GM21447 (cell line): ENCODE measurements at regions not wholly inside any gene's neighbourhood (a gene's known extent, or its start where the extent isn't known, plus 50 kb on each side); places are given as distances from the start of the nearest gene placed in this dataset.

ENCODE experiments used
- ATAC-seq: cut with Tn5 transposase; IDR thresholded peaks from one replicate; pipeline ENCODE4 v1.9.1; 2021; ENCODE audit not compliant: unreplicated experiment

DNA sequence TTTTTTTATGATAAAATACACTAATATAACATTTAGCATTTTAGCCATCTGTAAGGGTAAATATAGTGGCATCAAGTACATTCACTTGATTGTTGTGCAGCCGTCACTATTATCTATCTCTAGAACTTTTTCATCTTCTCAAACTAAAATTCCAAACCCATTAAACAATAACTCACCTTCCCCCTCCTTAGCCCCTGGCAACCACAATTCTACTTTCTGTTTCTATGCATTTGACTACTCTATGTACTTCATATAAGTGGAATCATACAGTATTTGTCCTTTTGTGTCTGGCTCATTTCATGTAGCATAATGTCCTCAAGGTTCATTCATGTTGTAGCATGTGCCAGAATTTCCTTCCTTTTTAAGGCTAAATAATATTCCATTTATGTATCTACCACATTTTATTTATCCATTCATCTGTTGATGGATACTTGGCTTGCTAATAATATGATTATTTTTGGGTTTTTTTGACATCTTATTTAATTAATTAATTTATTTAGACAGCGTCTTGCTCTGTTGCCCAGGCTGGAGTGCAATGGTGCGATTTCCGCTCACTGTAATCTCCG, 69.6 kb upstream of the MACF1 start:
- ATAC-seq, result no peak

DNA sequence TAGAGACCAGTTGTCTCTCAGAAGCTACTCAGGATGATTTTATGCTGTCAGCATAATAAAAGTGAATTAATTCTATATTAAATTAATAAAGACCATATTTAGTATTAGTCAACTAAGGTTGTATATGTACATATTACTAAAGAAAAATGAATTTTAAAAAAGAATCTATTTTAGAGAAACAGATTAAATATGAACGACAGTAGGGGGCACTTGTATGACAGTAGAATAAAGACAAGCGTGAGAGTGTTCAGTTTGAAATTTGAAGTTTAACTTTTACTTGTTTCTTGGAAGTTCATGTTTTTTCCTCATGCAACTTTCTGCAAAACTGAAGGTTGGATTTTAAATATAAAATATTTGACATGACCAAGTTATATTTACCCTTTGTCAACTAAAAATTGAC, 67.9 kb upstream of the MACF1 start:
- ATAC-seq, result no peak

DNA sequence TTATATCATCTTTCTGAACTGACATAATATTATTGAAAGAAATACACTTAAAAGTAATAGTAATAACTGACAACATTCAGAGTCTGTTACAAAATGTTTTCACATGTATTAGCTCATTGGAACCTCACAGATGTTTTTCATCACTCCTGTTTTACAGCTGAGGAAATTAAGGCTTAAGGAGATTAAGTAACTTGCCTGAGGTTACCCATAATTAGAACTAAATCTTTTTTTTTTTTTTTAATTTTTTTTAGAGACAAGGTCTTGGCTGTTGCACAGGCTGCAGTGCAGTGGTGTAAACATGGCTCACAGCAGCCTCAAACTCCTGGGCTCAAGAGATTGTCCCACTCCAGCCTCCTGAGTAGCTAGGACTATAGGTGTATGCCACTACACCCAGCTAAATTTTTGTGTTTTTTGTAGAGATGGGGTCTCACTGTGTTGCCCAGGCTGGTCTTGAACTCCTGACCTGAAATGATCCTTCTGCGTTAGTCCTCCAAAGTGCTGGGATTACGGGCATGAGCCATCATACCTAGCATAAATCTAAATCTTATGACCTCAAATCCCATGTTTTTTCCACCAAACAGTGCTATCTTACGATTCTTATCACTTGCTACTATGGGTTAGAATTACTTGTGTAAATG, 64.7 kb upstream of the MACF1 start:
- ATAC-seq, result no peak

DNA sequence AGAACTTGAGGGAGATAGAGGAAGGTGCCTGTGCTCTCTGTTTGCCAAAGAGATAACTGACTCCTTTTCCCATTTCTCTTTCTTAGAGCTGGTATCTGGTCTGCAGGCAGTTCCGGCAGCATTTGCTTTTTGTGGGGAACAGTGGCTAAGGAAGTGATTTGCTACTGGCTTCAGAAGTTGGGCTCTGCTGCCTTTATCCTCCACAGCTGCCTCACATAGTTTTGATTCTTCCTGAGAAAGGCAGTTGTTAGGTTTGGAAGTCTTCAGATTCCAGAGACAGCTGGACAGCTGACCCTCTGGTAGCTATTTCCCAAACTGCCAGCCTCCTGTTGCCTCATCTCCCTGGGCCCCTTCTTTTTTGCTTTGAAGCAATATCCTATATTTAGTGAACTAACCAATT, 62.6 kb upstream of the MACF1 start:
- ATAC-seq, result no peak

DNA sequence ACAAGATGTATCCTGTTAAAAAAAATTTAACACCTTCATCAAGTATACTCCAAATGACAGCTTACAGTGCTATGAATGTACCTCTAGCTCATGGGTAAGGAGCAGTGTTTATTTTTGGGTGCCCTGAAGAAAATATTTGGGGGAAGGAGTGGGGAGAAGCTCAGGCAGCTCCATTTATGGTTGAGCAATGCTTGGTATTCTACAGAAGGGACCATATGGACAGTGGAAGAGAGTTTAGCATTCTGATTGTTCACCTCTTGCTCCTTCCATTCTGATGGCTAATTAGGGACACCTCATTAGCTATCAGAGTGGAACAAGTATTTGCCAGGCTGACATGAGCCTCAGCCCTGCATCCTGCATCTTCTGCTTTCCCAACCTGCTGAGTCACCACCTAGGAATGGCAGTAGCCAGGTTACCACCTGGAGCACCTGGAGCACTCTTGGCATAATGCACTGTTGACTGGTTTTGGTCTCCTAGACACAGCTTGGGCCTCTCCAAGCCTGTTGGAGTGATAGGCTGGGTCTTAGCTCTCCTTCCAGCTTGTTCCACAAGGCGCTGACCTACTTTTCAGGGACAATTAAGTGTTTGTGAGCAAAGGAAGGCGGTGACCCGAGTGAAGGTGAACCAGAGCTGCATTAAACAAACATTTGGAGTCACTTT, 62.0 kb upstream of the MACF1 start:
- no peak for ATAC-seq

DNA sequence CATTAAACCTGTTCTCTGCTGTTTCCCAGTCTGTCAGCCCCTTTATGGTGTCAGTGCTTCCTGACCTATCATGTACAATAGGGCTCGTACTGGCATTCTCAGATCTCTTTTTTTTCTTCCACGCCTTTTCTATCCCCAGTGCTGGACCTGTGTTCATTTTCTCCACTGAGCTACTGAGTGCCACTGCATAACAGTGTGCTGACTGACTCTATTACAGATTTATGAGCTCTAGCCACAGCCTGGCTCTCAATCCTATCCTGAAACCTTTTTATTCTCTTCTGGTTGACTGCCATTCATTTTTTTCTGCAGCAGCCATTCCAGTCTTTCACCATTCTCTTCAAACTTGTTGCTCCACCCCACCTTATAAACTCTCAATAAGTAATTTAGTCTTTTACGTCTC, 59.6 kb upstream of the MACF1 start:
- ATAC-seq, result no peak

DNA sequence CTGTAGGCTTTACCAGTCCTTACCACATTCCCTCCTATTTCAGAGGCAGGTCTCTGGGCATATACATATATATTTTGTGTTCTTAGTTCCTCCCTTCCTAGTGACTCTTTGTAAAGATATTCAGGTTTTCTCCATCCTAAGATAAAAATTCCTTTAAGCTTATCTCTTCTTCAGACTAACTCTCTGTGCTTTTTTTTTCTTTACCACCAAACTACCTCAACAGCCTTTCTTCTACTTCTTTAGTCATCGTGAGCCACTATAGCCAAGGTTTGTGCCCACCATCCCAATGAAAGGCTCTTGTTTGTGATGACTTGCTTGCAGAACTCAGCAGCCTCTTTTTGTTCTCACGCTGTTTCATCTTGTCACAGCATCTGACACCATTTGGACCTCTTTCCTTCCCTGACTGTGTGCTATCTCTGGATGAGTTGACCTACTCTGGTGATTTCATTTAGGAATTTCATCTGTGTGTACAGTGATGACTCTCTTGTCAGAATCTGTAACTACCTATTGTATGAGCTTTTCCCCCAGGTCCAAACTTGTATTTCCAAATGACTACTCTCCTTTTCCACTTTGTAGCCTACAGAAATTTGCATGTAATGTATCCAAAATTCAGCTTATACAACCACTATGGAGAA, 59.0 kb upstream of the MACF1 start:
- no peak for ATAC-seq

DNA sequence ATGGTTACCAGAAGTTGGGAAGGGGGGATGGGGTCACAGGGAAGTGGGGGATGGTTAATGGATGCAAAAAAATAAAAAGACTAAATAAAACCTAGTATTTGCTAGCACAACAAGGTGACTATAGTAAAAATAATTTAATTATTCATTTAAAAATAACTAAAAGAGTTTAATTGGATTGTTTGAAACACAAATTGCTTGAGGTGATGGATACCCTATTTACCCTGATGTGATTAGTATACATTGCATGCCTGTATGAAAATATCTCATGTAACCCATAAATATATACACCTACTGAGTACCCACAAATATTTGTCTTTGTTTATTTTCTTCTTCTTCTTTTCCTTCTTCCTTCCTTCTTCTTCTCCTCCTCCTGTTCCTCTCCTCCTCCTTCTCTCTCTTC, 57.8 kb upstream of the MACF1 start:
- no peak for ATAC-seq

DNA sequence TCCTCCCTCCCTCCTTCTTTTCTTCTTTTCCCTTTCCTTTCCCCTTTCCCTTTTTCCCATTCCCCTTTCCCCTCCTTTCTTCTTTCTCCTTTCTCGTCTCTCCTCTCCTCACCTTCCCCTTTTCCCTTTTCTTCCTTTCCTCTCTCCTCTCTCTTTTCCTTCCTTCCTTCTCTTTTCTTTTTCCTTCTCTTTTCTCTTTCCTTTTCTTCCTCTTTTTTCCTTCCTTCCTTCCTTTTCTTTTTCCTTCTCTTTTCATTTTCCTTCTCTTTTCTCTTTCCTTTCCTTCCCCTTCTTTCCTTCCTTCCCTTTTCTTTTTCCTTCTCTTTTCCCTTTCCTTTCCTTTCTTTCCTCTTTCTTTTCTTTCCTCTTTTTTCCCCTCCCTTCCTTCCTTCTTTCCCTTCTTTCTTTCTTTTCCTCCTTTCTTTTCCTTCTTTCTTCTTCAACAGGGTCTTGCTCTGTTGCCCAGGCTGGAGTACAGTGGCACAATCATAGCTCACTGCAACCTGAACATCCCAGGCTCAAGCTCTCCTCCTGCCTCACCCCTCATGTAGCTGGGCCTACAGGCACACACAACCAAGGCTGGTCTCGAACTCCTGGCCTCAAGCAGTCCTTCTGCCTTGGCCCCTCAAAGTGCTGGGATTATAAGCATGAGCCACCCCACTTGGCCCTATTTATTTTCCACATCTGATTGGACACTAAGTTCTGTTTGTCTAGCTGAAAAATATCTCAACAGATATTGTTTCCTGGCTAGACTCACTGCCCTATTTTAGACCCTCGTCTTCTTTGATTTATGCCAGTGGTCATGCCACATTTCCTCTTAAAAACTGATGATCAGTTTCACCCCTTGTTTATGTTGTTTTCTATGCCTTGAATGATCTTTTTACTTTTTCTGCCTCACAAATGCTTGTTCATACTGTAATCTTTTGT, 57.1 kb upstream of the MACF1 start:
- no peak for ATAC-seq

DNA sequence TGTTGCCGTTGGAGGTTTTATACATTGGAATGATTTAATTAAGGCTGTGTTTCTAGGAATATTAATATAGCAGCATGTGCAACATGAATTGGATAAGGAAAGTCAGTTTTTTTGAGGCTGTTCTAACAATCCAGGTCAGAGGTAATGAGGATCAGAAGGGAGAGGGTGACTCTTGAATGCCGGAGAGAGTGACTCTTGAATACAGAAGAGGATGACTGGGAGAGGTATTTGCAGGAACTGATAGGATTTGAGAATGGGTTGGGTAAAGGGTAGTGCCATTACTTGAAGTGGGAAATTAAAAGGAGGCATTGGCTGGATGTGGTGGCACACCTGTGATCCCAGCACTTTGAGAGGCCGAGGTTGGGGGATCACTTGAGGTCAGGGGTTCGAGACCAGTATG, 55.6 kb upstream of the MACF1 start:
- no peak for ATAC-seq

DNA sequence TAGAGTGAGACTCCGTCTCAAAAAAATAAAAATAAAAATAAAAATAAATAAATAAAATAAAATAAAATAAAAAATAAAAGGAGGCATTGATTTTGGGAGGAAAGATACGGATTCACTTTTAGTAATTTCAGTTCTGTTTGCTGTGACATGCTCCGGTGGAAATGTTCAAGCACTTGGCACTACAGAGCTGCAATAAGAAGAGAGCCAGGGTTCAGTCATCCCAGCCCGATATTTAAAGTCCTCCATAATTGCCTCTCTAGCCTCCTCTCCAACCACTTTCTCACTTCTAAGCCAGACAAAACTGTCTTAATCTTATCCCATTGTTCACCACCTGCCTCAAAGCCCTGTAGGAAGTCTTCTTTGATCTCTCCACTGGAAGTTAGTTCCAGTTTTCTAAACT, 55.0 kb upstream of the MACF1 start:
- ATAC-seq, result no peak

DNA sequence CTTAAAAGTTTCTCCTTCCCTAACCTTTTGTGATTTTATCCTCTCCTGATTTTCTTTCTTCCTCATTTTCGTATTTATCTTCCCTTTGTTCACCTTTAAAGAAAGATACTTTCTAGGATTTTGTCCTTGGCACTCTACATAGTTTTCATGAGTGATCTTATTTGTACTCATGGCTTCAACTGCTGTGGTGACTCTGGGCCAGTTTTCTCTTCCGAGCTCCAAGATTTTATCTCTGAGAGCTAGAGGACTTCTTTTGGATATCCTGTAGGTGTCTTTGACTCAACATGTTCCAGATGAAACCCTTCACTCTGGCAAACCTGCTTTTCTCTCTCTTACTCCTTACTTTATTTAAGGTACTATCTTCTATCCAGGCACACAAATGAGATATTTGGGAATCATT, 53.7 kb upstream of the MACF1 start:
- ATAC-seq, result no peak

DNA sequence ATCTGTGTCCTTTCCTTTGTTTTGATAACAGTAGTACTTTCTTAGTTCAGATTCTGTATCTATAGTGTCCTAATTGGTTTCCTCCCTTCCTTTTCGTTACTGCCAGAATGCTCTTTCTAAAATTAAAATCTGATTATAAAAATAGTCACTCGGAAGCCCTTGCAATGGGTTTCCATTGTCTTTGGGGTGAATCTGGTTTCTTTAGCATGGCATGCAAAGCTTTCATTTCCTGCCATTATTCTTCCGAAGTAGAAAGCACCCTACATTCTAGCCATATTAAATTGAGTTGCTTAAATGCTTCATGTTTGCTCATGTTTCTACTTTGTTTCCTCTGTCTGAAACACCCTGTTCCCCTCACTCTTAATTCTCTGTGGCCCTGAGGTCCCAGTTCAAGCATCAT, 53.2 kb upstream of the MACF1 start:
- ATAC-seq, result no peak

DNA sequence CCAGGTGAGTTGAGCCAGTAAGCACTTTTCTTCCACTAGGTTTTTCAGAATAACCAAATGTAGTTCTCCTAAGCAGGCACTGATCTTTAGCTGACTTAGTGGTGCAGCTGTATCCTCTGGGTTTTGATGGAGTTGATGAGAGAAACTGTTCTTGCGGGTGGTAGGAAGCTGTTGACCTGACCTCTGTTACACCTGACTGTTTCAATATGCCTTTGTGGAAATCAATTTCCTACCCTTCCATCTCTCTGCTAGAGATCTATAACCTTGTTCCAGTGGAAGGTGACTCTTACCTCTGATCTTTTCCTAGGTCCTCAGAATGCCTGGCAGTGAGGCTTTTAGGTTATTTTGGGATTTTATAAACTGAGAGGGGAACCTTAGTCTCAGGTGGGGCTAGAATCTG, 51.6 kb upstream of the MACF1 start:
- ATAC-seq, result no peak

DNA sequence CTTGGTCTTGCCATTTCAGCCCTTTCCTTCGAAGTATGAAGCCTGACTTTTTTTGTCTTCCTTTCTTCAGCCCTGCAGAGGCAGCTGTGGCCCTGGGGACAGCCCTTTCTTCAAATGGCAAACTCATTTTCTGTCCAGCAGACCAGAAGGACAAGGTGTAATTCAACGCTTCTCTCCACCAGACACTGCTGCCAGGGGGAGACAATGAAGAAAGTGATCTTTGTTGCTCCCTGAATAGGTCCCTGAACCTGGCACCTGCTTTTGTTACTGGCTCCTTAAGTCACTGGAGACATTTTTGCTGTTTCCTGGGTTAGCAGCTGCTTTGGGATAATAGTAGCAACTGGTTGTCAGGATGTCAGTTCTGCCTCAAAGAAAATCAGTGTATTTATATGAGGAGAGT, 50.8 kb upstream of the MACF1 start:
- ATAC-seq, result no peak

DNA sequence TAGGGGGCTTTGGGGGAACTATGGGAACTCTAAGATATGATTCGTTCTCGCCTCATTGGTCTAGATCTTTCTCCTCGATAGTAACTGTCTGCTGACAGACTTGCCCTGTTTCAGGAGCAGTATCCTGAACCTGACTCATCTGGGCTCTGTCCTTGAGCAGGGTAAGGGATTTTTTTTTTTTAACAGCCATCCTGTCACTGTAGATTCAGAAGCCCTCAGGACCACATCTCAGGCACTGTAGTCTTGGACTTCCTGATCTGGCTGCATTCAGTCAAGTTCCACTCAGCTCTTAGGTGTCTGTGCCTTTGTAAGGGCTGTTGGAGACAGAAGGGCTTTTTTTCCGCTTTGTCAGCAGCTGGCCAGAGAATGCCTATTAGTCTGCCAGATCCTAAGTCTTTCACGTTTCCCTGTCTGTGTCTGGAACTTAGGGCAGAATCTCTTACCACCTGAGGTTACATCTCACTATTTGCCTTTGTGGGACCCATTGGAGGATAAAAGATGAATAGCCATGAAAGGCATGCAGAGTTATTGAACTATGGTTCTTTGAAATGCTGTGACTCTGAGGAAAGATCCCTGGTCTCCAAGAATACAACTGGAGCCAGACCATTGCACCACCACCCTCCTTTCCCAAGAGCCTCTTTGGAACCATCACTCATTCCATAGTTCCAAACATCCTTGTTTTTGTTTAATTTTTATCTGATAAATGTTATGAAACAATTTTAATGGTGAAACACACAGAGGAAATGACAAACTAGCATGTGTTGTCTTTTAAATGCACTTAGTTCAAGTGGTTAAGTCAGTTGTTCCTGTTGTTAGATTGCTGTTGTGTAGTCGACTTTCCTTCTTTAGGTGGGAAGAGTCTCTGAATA, 49.7 kb upstream of the MACF1 start:
- no peak for ATAC-seq
